Endothelial cell of umbilical vein (primary cell): ENCODE measurements at regions not wholly inside any gene's neighbourhood (a gene's known extent, or its start where the extent isn't known, plus 50 kb on each side); places are given as distances from the start of the nearest gene placed in this dataset.
"Not testable (repeated sequence)": the region's sequence is repeated elsewhere in the genome, so short reads cannot be mapped to it uniquely, and the experiment has no call there.

Experiments
- BruUV-seq: library from RNA; stranded (reverse); fragments of 400-500 nt; replicated peaks from 2 replicates; lab custom pipeline; 2021; lab: Mats Ljungman, UMichigan
- CTCF ChIA-PET: fragments of 300-600, 350-600 bp; sonication (Branson Sonifier 250); formaldehyde crosslinking; loops from one replicate; lab custom pipeline; 2021; ENCODE audit warnings: antibody characterized with exemption, inconsistent platforms; lab: Charles Lee
- POLR2A ChIA-PET: fragments of 300-600, 350-600 bp; sonication (Branson Sonifier 250); formaldehyde crosslinking; loops from one replicate; lab custom pipeline; 2021; ENCODE audit warnings: antibody characterized with exemption, inconsistent platforms; lab: Charles Lee
- DNase-seq: peaks from one replicate; pipeline ENCODE4 v3.0.0-alpha.2; 2011; ENCODE audit warnings: low read depth, low spot score
- FAIRE-seq: peaks from 2 replicates; lab custom pipeline; 2011; peaks lifted over from hg19 to GRCh38; lab: Jason Lieb, UNC
- H2AFZ ChIP-seq: 2 replicates; pipeline ENCODE4 v1.6.0; 2012; ENCODE audit warnings: low read depth, low read length, control low read depth, inconsistent platforms
- H3K27ac ChIP-seq: 2 replicates; pipeline ENCODE4 v1.5.1; 2011; ENCODE audit warnings: low read depth, mild to moderate bottlenecking, control low read depth, low read length, moderate library complexity; ENCODE audit not compliant: insufficient read depth
- H3K27me3 ChIP-seq, 2 experiments: 2 replicates each; pipeline versions ENCODE4 v1.6.0 to v1.6.1; 2011; ENCODE audit warnings: low read length in 2 of 2, mixed read lengths in 1 of 2; ENCODE audit not compliant: control insufficient read depth in 2 of 2, insufficient read depth in 2 of 2
- H3K36me3 ChIP-seq, 2 experiments: 2 replicates in 1 of 2; 3 replicates in 1 of 2; pipeline ENCODE4 v1.5.1; 2011; ENCODE audit warnings: low read length in 2 of 2, mild to moderate bottlenecking in 1 of 2, moderate library complexity in 1 of 2; ENCODE audit not compliant: control insufficient read depth in 2 of 2, insufficient read depth in 2 of 2; ENCODE audit errors: extremely low read depth in 1 of 2
- H3K4me1 ChIP-seq: 3 replicates; pipeline ENCODE4 v1.5.1; 2011; ENCODE audit warnings: mild to moderate bottlenecking, low read length; ENCODE audit not compliant: control insufficient read depth, insufficient read depth; ENCODE audit errors: extremely low read depth
- H3K4me2 ChIP-seq: 2 replicates; pipeline ENCODE4 v1.6.1; 2011; ENCODE audit warnings: low read length, control low read depth, mixed read lengths; ENCODE audit not compliant: insufficient read depth
- H3K4me3 ChIP-seq, 3 experiments: fragments of 200-600 bp in 1 of 3; sonication (generic), shearing (Covaris generic) in 1 of 3; replicated peaks in 1 of 3; 2 replicates each; pipeline ENCODE4 v1.5.1; 2011 to 2016; ENCODE audit warnings: control low read depth in 3 of 3, low read length in 3 of 3, mild to moderate bottlenecking in 2 of 3, inconsistent platforms in 1 of 3, low read depth in 1 of 3, moderate library complexity in 1 of 3; ENCODE audit not compliant: insufficient read depth in 1 of 3
- H3K79me2 ChIP-seq: 2 replicates; pipeline ENCODE4 v1.6.0; 2012; ENCODE audit warnings: low read length, inconsistent platforms; ENCODE audit not compliant: control insufficient read depth, insufficient read depth
- H3K9ac ChIP-seq: replicated peaks from 2 replicates; pipeline ENCODE3; 2011; ENCODE audit warnings: low read length, control low read depth; ENCODE audit not compliant: insufficient read depth; ENCODE audit errors: extremely low read depth
- H3K9me1 ChIP-seq: replicated peaks from 3 replicates; pipeline ENCODE4 v1.6.0; 2011; ENCODE audit warnings: mild to moderate bottlenecking, low read length; ENCODE audit not compliant: control insufficient read depth, insufficient read depth; ENCODE audit errors: extremely low read depth
- H3K9me3 ChIP-seq: replicated peaks from 2 replicates; pipeline ENCODE4 v1.5.1; 2012; ENCODE audit warnings: low read length, inconsistent platforms; ENCODE audit not compliant: control insufficient read depth, insufficient read depth
- H4K20me1 ChIP-seq: replicated peaks from 2 replicates; pipeline ENCODE3; 2011; ENCODE audit warnings: mild to moderate bottlenecking, low read length; ENCODE audit not compliant: control insufficient read depth, insufficient read depth; ENCODE audit errors: extremely low read depth
- CTCF ChIP-seq, 2 donors: IDR thresholded peaks; 1 replicate in 1 of 2; 2 replicates in 1 of 2; pipeline ENCODE4 v1.5.1; 2011; ENCODE audit warnings: low read length in 2 of 2, mild to moderate bottlenecking in 2 of 2, moderate library complexity in 2 of 2, control low read depth in 1 of 2, inconsistent platforms in 1 of 2, low read depth in 1 of 2; ENCODE audit not compliant: insufficient read depth in 1 of 2; ENCODE audit errors: extremely low read depth in 1 of 2
- EZH2 ChIP-seq: IDR thresholded peaks from 2 replicates; pipeline ENCODE4 v1.6.1; 2012; ENCODE audit warnings: borderline replicate concordance, low read depth, mild to moderate bottlenecking, moderate library complexity, low read length, inconsistent platforms; ENCODE audit not compliant: severe bottlenecking
- FOS ChIP-seq: IDR thresholded peaks from 2 replicates; pipeline ENCODE4 v1.6.1; 2011; ENCODE audit warnings: mild to moderate bottlenecking, low read length, moderate library complexity, borderline replicate concordance; ENCODE audit not compliant: insufficient read depth
- GATA2 ChIP-seq: IDR thresholded peaks from 2 replicates; pipeline ENCODE4 v1.7.0; 2011; ENCODE audit warnings: low read depth, mild to moderate bottlenecking, moderate library complexity, mixed read lengths, low read length; ENCODE audit not compliant: insufficient read length, insufficient read depth
- JUN ChIP-seq: IDR thresholded peaks from 2 replicates; pipeline ENCODE4 v1.6.1; 2011; ENCODE audit warnings: borderline replicate concordance, low read depth; ENCODE audit not compliant: insufficient read length, insufficient read depth
- MAX ChIP-seq: IDR thresholded peaks from 2 replicates; pipeline ENCODE4 v1.6.1; 2011; ENCODE audit not compliant: insufficient read depth, insufficient read length
- MYC ChIP-seq: IDR thresholded peaks from one replicate; pipeline ENCODE4 v1.6.1; 2011; ENCODE audit warnings: mild to moderate bottlenecking, low read depth, low read length
- POLR2A ChIP-seq: IDR thresholded peaks from 2 replicates; pipeline ENCODE4 v1.6.1; 2012; ENCODE audit warnings: low read depth, mild to moderate bottlenecking, control low read depth, low read length
- POLR2AphosphoS5 ChIP-seq: IDR thresholded peaks from 2 replicates; pipeline ENCODE4 v1.6.1; 2012; ENCODE audit warnings: low read depth, mild to moderate bottlenecking, control low read depth, low read length, moderate library complexity; ENCODE audit not compliant: insufficient read depth
- dilution Hi-C: fragments of 300-500 bp; cut with MboI; formaldehyde crosslinking; loops from one replicate; pipeline ENCODE4 v1.15.0; 2019; ENCODE audit warnings: low sequenced_read_pairs; ENCODE audit not compliant: extremely low pct_ligation_motif_present
- intact Hi-C: fragments of 100-400 bp; cut with micrococcal nuclease; formaldehyde crosslinking; loops from one replicate; pipeline ENCODE4 v1.10.0; 2022

GRCh38 chr3:159886050-159886449 is 102.6 kb upstream of the IL12A start:
- FAIRE-seq = no peak
- DNase-seq = no peak
- no peaks in the 10 kb centered on the region for H4K20me1 ChIP-seq
- TF ChIP-seq MAX (no peak), FOS (no peak), EZH2 (no peak), GATA2 (no peak), MYC (no peak), POLR2A (no peak), JUN (no peak), POLR2AphosphoS5 (no peak), CTCF (IDR thresholded peaks at IDR 0.05; ENCODE audit: extremely low read depth in 1 of 2, insufficient read depth in 1 of 2, low read depth in 1 of 2, low read length in 2 of 2) (no peak)
- ChIA-PET CTCF (interaction anchor here (1.0 to 8.3 kb wide), 13 partner anchors 11 to 527 kb away, joined by 3 to 227 read pairs (median 15); partner anchors contain the start of gene IL12A), POLR2A (no interaction called here)
- no peak overlapping the region for H3K9ac ChIP-seq
- no peak overlapping the region for H3K27ac ChIP-seq
- H3K4me2 ChIP-seq = no peak overlapping the region
- peaks cover 0 to 1% of the 10 kb centered on the region in 2 experiments for H3K36me3 ChIP-seq
- H3K79me2 ChIP-seq = peaks cover 36% of the 10 kb centered on the region
- H3K4me1 ChIP-seq = peaks cover 39% of the 10 kb centered on the region
- dilution Hi-C loops (no loop called here), intact Hi-C loops (loop anchor here (10.0 kb wide), 1 partner anchor 459 kb away; no protein-coding TSS in a partner anchor)
- no peaks in the 10 kb centered on the region for H3K27me3 ChIP-seq
- H3K4me3 ChIP-seq = no peak overlapping the region
- no peak overlapping the region for H2AFZ ChIP-seq
- no peaks in the 10 kb centered on the region for H3K9me3 ChIP-seq
- H3K9me1 ChIP-seq = no peaks in the 10 kb centered on the region
- no TSS peak for BruUV-seq

GRCh38 chr3:159886530-159886929 is 102.1 kb upstream of the IL12A start:
- H3K9ac ChIP-seq, dilution Hi-C loops, BruUV-seq, FAIRE-seq, POLR2A ChIA-PET, DNase-seq, H3K27me3 ChIP-seq, H2AFZ ChIP-seq, H3K9me1 ChIP-seq, H4K20me1 ChIP-seq, H3K4me2 ChIP-seq, H3K27ac ChIP-seq, H3K9me3 ChIP-seq, H3K4me3 ChIP-seq, H3K36me3 ChIP-seq: not testable (repeated sequence)
- Histone ChIP-seq H3K79me2 (peaks cover 33% of the 10 kb centered on the region), H3K4me1 (peaks cover 37% of the 10 kb centered on the region)
- intact Hi-C loops = loop anchor here (10.0 kb wide), 1 partner anchor 458 kb away; no protein-coding TSS in a partner anchor
- CTCF ChIA-PET = interaction anchor here (1.0 to 8.3 kb wide), 11 partner anchors 11 to 527 kb away, joined by 3 to 227 read pairs (median 15); partner anchors contain the start of gene IL12A
